OCI-M2 (cell line): ENCODE measurements at regions not wholly inside any gene's neighbourhood (a gene's known extent, or its start where the extent isn't known, plus 50 kb on each side); places are given as distances from the start of the nearest gene placed in this dataset.
"Not testable (repeated sequence)": the region's sequence is repeated elsewhere in the genome, so short reads cannot be mapped to it uniquely, and the experiment has no call there.

ENCODE experiments used
- DNase-seq: peaks from one replicate; lab custom pipeline; 2025; ENCODE audit not compliant: unreplicated experiment; lab: John Stamatoyannopoulos, UW

DNA sequence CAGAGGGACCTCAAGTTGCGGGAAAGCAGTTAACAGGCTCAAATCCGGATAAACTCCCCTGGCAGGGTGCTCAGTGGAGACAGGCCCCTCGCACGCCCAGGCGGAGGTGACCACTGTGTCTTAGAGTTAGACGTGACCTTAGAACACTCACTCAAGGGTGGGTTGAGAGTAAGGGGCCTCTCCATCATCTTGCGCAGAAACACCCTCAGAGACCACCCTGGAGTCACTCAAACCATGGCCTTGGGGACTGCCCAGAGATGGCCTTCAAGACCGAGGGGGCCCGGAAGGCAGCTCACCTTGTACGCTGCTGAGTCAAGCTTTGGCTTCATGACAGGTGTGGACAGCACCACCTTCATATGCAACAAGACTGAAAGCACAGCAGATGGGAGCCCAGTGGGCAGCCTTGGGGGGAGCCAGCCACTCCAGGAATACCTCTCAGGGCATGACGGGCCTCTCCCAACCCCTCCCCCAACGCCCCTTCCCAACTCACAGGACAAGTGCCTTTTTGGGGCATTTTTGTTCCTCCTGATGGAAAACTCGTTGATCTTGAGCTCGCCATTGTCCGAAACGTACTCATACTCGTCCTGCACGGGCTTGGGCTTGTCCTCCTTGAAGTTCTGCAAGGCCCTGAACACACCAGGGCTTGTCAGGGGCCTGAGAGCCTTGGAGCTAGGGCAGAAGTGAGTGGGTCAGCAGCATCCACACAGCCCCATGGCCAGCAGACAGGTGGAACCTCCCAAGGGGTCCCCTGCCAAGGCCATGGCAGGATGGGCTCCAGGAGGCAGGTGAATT is 229.2 kb downstream of the TUBA3C start:
- DNase-seq: no peak

DNA sequence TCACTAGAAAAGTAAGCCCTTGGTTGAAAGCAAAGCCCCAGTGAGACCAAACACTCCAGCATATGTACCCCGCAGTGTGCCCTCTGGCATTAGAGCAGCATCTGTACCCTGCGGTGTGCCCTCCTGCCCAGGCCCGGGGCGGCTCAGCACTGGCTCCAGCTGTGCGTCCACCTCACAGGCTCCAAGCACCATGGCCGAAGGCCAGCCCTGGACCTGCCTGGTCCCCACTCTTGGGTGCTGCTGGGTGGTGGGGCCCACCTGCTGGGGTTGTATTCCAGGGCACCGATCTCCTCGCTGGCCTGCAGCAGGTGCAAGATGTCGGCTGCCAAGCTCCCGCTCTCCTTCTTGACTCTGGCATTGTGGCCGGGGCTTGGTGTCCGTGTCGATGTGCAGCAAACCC is 230.2 kb downstream of the TUBA3C start:
- no peak for DNase-seq

DNA sequence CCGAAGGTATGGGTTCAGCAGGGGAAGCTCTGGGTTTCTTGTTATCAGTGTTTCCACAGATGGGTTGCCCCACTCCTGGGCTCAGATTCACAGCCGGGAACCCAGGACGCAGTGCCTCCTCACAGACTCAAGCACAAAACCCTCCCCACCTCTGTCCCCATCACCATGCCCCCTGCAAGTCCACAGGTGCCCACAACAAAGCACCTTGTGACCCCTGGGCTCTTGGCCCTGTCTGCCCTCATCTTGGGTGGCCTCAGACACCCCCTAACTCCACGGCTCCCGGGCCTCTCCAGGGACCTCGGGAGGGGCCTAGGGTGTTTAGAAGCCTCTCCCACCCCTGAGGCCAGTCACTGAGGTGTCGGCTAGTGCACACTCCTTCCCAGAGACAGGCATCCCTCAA is 231.7 kb downstream of the TUBA3C start:
- no peak for DNase-seq

DNA sequence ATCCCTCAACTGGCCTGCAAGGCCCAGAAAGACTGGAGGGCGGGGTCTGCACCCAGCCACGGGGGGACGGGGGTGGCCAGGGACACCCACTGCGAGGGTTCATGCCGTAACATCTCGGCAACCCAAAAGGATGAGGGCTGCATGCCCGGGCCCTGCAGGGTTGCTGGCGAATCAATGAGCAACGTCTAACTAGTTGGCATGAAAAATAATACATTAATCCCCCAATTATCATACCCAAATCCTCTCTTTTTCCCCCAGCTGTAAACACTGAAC is 232.2 kb downstream of the TUBA3C start:
- DNase-seq: no peak

DNA sequence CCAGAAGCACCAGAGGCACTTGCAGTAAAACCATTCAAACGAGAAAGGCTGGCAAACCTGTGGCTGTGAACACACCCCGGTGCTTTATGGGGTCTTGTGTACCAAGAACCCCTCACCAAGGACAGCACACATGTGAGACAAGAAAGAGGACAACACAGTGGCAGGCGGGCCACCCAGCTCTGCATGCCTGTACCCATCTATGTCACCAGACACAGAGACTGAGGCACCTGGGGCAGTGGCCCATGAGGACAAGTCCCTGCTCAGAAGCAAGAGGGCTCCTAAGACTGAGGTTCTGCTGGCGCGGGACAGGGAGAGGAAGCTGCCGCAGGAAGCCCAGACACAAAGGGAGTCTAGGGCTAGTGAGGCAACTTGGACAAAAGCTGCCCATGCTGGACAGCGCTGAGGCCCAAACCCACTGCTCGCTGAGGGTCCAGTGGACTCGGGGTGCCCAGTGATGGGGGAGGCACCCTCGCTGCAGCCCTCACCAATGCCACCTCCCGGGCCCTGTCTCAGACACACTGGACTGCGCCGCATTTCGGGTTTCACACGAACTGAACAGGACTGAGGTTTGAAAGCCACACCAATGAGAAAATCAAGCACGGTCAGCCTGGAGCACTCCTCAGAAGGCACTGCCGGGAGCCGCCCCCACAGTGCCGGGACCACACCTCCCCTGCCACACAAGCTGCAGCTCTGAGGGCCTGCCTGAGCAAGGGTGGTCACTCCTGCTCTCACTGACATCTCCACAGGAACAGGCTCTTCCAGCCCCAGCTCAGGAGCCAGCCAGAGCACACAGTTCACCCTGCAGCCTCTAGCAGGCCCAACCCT is 232.7 kb downstream of the TUBA3C start:
- DNase-seq: no peak

DNA sequence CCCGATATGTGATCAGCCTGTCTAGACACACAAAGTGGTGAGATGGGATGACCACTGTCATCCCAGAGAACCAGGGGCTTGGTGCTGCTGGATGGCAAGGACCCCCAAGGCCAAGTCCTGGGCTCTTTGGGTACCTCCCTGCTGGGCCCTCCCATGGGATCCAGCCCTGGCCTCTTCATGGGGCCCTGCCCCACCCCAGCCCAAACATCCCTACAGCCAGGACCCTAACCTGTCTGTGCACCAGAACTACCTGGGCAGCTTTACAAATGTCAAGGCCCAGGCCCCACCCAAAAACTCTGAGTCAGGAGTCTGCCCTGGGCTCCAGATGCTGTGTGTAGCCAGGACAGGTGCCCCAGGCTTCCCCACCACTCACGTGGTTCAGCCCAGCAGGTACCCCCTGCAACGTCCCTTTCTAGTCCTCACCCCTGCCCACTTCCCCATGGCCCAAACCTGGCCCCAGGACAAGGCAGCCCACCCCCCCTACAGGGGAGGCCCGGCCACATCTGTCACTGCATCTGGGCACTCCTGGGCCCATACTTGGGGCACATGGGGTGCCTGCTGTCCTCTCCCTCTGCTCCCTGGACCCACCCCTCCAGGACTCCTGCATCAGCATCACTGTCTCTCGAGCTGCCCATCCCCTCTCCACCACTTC is 233.5 kb downstream of the TUBA3C start:
- no peak for DNase-seq

DNA sequence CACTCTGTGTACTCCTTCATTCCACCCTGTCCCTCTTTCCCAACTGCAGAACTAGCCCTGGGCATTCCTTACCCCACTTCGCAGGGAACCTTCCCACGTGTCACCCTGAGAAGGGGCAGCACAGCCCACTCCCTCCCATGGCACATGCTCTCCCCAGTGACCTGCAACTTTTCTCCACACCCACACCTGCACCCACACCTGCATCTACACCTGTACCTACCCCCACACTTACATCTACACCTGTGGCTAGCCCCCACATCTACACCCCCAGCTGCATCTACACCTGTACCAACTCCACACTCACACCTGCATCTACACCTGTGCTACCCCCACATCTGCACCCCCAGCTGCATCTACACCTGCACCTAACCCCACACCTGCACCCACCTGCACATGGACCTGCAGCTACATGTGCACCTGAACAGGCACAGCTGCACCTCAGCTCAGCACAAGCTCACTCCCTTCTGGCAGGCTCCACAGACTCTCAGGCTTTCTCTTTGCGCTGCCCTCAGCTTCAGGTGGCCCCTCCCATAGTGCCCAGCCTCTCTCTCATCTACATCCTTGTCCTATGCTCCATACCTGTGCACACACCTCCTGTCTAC is 234.1 kb downstream of the TUBA3C start:
- DNase-seq: no peak

DNA sequence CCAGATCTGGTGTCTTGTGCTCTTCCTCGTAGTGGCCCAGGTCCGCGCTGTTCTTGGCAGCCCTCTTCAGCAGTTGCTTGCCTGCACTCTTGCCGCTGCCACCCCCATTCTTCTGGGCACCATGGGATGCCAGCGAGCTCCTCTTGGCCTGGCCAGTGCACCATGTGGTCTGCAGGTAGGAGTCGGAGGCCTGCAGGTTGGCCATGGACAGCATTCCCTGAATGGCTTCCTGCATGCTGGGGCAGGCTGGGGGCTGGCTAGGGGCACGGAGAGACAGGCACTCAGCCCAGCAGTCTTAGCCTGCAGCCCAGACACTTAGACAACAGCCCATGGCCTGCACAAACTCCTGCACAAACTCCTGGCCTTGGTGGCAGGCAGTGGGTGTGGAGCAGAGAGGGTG is 234.9 kb downstream of the TUBA3C start:
- DNase-seq: no peak

DNA sequence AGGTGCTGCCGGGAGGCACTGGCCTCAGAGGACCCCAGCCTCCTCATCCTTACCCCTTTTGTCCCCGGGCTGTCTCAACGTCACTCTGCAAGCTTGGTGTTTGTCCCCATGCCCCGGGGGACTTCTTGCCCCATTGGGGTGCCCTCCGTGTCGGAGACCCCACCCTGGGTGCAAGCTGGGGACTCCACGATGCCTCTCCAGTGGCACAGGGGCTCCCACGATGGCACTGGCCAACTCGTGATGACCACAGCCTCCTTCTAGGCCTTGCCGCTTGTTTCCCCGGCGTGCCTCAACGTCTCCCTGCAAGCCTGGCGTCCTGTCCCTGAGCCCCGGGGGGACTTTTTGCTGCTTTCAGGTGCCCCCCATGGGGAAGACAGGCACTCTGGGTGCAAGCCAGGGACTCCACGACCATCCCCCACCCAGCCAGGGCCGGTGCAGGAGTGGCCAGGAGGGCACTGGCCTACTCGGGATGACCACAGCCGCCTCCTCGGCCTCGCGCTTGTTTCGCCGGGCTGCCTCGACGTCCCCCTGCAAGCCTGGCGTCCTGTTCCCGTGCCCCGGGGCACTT is 237.0 kb downstream of the TUBA3C start:
- DNase-seq: no peak

DNA sequence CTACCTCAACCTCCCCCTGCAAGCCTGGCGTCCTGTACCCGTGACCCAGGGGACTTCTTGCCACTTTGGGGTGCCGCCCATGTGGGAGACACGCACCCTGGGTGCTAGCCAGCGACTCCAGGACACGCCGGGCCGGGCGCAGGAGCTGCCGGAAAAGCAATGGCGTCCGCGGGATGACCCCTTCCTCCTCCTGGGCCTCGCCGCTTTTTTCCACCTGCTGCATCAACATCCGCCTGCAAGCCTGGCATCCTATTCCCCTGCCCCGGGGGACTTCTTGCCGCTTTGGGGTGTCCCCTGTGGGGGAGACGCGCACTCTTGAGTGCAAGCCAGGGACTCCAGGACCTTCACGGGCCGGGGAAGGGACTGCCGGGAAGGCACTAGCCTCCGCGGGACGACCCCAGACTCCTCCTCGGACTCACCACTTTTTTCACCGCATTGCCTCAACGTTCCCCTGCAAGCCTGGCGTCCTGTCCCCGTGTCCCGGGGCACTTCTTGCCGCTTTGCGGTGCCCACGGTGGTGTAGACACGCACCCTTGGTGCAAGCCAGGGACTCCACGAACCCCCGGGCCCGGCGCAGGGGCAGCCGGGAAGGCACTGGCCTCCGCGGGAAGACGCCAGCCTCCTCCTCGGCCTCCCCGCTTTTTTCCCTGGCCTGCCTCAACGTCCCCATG is 237.8 kb downstream of the TUBA3C start:
- DNase-seq: no peak

DNA sequence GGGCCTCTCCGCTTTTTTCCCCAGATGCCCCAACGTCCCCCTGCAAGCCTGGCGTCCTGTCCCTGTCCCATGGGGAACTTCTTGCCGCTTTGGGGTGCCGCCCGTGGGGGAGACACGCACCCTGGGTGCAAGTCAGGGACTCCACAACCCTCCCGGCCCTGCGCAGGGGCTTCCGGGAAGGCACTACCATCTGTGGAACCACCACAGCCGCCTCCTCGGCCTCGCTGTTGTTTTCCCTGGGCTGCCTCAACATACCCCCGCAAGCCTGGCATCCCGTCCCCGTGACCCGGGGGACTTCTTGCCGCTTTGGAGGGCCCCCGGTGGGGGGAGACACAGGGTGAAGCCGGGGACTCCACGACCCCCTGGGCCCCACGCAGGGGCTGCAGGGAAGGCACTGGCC is 238.4 kb downstream of the TUBA3C start:
- DNase-seq: no peak

DNA sequence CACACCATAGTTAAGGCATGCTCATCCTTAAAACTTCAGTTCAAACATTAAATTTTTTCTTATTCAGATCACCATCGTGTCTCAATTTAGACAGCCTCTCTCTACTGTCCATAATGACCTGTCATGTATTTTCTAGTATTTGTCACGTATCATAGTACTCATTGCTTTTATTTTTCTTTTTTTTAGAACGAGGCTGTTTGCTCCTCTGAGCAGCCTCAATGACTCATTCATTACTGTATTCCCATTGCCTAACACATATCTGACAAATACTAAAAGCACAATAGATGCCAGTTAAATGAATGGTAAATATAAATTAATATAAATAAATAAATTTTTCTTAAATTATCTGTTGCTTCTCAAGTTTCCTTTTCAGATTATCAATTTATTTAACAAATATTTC is 245.5 kb downstream of the TUBA3C start:
- DNase-seq: no peak

DNA sequence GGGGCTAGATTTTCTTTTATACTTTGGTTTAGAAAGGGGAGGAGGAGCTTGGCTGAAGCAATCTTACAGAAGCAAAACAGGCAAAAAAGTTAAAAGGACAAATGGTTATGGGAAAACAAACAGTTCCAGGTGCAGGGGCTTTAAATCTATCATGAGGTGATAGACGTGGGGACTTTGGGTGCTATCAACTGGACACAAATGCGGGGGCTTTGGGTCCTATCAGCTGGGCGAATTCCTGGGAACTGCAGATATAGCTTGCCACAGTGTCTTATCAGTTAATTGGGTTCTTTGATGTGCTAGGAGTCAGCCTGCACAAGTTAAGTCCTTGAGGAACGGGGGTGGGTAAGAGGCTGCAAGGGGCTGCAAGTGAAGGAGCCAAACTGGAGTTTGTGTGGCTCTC is 260.6 kb downstream of the TUBA3C start:
- no peak for DNase-seq

DNA sequence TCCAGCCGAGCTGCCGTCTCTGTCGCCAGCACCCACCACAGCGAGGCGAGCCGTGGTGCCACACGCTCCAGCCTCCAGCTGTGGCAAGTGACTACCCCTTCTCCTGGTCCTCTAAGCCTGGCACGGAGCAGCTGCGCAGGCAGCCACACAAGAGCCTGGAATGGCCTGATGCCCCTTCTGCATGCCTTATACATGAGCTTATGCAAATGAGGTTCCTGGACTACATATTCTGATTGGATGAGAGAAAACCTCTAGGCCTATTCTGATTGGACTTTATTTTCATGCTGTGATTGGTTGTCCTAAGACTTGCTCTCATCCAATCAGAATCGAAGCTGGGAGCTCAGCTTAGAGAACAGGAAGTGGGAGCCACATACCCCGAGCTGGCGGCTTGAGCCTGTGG is 276.5 kb downstream of the TUBA3C start:
- not testable (repeated sequence) for DNase-seq

DNA sequence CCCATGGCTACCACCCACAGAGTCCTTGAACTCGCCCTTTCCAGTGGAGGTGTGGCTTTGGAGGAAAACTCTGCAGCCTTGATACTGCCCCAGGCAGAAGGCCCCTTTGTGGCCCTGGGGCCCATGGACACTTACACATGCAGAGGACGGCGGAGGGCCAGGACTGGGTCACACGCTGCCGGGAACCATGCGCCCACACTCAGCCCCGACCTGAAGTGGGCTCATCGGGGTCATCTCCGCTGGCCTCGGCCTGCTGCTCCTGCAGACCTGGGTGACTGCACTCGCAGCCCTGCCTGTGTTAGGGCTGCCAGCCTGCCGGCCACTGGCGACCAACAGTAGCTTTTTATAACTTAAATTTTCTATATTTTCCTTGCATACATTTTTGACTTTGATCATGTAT is 286.2 kb downstream of the TUBA3C start:
- not testable (repeated sequence) for DNase-seq

DNA sequence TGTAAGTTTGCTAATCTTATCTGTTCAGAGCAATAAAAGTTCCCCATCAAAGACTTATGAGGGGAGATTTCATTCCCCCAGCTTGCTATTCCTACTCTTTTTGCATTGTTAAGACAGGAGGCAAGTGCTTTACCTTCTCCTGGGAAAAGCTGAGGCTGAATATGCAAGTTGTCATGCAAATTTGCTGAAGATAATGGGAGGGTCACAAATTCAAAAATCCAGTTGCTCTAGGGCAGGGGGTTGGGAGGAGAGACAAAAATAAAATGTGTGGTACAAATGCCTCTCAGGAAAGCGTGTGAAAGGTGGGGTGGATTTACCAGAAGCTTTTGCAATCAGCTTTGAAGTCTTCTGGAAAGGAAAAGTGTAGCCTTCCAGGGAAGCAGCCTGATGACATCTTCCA is 290.4 kb downstream of the TUBA3C start:
- not testable (repeated sequence) for DNase-seq

DNA sequence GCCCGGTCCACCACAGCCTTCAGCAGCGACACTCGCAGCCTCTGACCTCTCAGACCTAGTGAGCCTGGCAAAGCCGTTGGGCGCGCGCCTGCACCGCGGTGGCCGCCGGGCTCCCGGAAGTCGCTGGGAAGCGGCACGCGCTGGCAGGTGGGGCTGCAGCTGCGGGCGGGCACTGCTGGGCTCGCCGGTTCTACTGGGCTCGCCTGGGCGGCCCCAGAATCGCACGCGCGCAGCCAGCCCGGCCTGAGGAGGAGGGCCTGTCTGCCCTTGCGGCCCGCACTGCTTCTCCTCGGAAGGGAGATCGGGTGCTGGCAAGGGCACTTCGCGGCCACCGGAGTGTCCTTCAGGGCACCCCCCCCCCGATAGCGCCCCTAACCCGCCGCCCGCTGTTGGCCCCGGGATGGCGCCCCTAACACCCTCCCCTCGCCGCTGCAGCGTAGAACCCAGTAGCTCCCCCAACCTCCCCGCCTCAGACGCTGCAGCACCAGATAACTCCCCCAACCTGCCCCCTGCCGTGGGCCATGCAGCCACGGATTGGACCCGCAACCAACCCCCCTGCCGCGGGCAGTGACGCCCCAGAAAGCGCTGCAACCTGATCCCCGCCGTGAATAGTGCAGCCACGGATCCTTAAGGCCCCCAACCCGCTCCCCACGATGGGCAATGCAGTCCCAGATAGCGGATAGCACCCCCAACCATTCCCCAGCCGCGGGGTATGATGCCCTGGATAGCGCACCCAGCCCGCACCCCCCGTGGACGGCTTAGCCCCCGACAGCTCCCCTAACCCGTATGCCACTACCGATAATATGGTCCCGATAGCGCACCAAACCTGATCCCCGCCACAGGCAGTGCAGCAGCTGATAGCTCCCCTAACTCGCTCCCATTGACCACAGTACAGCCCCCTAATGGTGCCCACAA is 306.5 kb downstream of the TUBA3C start:
- not testable (repeated sequence) for DNase-seq

DNA sequence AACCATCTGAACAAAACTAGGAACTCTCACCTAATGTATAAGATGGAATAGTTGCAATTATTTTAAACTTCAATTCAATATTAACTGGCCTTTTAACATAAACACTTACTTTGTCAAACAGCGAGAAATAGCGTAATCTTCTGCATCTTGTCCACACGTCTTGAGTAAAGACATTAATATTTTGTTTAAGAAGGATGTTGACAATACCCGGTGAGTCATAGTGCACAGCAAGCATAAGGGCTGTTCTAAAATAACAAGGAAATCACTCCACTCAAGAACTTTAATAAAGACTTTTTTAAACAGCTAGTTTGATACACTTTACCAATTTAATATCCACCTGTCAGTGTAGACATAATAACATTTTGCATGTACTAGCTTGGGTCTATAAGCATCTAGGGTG is 311.1 kb downstream of the TUBA3C start:
- DNase-seq: not testable (repeated sequence)

DNA sequence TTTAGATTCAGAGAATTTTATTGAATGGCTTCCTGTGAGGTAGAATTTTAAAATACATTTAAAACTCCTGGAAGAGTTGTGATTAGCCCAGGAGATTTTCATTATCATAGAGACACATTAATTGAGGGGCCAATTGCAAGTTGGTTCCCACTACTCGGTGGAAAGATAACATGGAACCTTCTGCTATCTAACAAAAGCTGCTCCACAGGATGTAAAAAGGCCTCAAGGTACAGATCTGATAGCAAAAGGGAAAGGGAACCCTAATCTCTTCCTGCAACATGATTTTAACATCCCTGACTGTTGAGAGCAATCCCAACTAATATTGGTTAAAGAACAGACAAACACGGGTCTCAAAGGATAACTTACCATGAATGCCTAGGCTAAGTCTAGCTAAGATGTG is 312.3 kb downstream of the TUBA3C start:
- not testable (repeated sequence) for DNase-seq
